Loucy (cell line): ENCODE measurements at regions not wholly inside any gene's neighbourhood (a gene's known extent, or its start where the extent isn't known, plus 50 kb on each side); places are given as distances from the start of the nearest gene placed in this dataset.

Source experiments
- H2AFZ ChIP-seq: fragments of 200-600 bp; sonication (generic); 2 replicates; pipeline ENCODE4 v1.6.0; 2016; ENCODE audit warnings: antibody characterized with exemption, mild to moderate bottlenecking, low read length, moderate library complexity
- H3F3A ChIP-seq: fragments of 200-600 bp; 2 replicates; pipeline ENCODE4 v1.6.0; 2016; ENCODE audit warnings: antibody characterized with exemption, low read depth, mild to moderate bottlenecking
- H3K27me3 ChIP-seq: fragments of 200-600 bp; sonication (generic); 2 replicates; pipeline ENCODE4 v1.6.1; 2014; ENCODE audit warnings: low read length, mild to moderate bottlenecking; ENCODE audit not compliant: insufficient read depth, poor library complexity, severe bottlenecking
- H3K36me3 ChIP-seq: fragments of 200-600 bp; sonication (generic); 2 replicates; pipeline ENCODE4 v1.6.1; 2016; ENCODE audit warnings: low read length; ENCODE audit not compliant: insufficient read depth
- H3K4me1 ChIP-seq: fragments of 200-600 bp; sonication (generic); 2 replicates; pipeline ENCODE4 v1.5.1; 2014; ENCODE audit warnings: low read length, mild to moderate bottlenecking; ENCODE audit not compliant: insufficient read depth, poor library complexity, severe bottlenecking
- H3K4me2 ChIP-seq: fragments of 200-600 bp; sonication (generic); 2 replicates; pipeline ENCODE4 v1.6.0; 2014; ENCODE audit warnings: antibody characterized with exemption, low read length, low read depth, mild to moderate bottlenecking; ENCODE audit not compliant: poor library complexity, severe bottlenecking
- H3K4me3 ChIP-seq: fragments of 200-600 bp; sonication (generic); 2 replicates; pipeline ENCODE4 v1.5.1; 2014; ENCODE audit warnings: low read length, mild to moderate bottlenecking, mixed read lengths; ENCODE audit not compliant: poor library complexity, severe bottlenecking
- H3K79me2 ChIP-seq: fragments of 200-600 bp; sonication (generic); 2 replicates; pipeline ENCODE4 v1.6.1; 2014; ENCODE audit warnings: low read length; ENCODE audit not compliant: insufficient read depth
- H3K9ac ChIP-seq: fragments of 200-600 bp; sonication (generic); 2 replicates; pipeline ENCODE4 v1.6.0; 2014; ENCODE audit warnings: mild to moderate bottlenecking, low read depth, low read length, moderate library complexity; ENCODE audit not compliant: poor library complexity, severe bottlenecking
- H3K9me2 ChIP-seq: fragments of 200-600 bp; sonication (generic); replicated peaks from 2 replicates; pipeline ENCODE4 v1.6.1; 2016; ENCODE audit warnings: low read depth, low read length, mixed read lengths
- H3K9me3 ChIP-seq: fragments of 200-600 bp; sonication (generic); 2 replicates; pipeline ENCODE4 v1.6.1; 2014; ENCODE audit warnings: mild to moderate bottlenecking, antibody characterized with exemption, low read length, low read depth; ENCODE audit not compliant: insufficient read depth
- H4K20me1 ChIP-seq: fragments of 200-600 bp; sonication (generic); 2 replicates; pipeline ENCODE4 v1.6.0; 2014; ENCODE audit warnings: antibody characterized with exemption, low read length, mild to moderate bottlenecking; ENCODE audit not compliant: insufficient read depth, poor library complexity, severe bottlenecking
- EZH2phosphoT487 ChIP-seq: fragments of 200-600 bp; IDR thresholded peaks from 2 replicates; pipeline ENCODE4 v1.6.1; 2018; ENCODE audit warnings: antibody characterized with exemption, mild to moderate bottlenecking, moderate library complexity, borderline replicate concordance
- TF ChIP-seq, protein P1 (sequence below): fragments of 200-600 bp; sonication (generic); conservative IDR thresholded peaks from 2 replicates; pipeline ENCODE4 v1.5.1; 2014; ENCODE audit warnings: mild to moderate bottlenecking, antibody characterized with exemption, low read length

DNA sequence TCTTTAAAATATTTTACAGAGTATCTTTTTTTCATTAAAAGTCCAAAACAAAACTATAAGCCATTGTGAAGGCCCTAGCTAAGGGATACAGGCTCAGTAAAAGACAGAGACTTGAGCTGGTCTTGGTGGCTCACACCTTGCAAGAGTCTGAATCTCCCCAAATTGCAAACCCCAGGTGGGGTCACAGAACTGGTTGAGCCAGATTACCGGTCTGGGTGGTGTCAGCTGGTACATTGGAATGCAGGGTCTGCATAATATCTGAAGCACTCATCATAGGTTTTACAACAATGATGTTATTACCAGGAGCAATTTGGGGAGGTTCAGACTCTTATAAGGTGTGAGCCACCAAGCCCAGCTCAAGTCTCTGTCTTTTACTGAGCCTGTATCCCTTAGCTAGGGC, 201.2 kb upstream of the ARPP21 start:
- Histone ChIP-seq H2AFZ (no peak overlapping the region), H3K79me2 (no peaks in the 10 kb centered on the region), H3F3A (no peaks in the 10 kb centered on the region), H3K27me3 (no peaks in the 10 kb centered on the region), H3K4me2 (no peak overlapping the region), H3K4me3 (no peak overlapping the region), H3K4me1 (no peaks in the 10 kb centered on the region), H3K9me2 (no peaks in the 10 kb centered on the region), H4K20me1 (no peaks in the 10 kb centered on the region), H3K9me3 (no peaks in the 10 kb centered on the region), H3K9ac (no peak overlapping the region), H3K36me3 (no peaks in the 10 kb centered on the region)
- TF ChIP-seq, protein P1, sequence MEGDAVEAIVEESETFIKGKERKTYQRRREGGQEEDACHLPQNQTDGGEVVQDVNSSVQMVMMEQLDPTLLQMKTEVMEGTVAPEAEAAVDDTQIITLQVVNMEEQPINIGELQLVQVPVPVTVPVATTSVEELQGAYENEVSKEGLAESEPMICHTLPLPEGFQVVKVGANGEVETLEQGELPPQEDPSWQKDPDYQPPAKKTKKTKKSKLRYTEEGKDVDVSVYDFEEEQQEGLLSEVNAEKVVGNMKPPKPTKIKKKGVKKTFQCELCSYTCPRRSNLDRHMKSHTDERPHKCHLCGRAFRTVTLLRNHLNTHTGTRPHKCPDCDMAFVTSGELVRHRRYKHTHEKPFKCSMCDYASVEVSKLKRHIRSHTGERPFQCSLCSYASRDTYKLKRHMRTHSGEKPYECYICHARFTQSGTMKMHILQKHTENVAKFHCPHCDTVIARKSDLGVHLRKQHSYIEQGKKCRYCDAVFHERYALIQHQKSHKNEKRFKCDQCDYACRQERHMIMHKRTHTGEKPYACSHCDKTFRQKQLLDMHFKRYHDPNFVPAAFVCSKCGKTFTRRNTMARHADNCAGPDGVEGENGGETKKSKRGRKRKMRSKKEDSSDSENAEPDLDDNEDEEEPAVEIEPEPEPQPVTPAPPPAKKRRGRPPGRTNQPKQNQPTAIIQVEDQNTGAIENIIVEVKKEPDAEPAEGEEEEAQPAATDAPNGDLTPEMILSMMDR, result no peak
- TF ChIP-seq EZH2phosphoT487, result no peak

DNA sequence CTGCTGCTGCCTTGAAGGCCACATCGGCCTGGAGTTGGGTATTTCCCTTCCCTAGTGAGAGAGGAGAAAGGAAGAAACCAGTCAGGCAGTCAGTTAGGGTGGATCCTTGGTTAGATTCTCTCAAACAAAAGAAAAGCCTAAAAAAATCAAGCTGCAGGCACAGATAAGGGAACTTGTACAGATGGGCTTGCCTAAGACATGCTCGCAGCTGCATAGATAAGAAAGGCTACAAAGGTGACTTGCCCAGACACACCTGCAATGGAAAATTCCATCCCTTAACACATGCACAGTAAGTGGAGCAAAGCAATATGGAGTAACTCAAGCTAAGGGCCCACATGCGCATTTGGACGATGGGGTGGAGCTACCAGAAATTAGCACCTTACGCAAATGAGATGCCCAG, 199.7 kb upstream of the ARPP21 start:
- Histone ChIP-seq H2AFZ (no peak overlapping the region), H3K4me2 (no peak overlapping the region), H3K9me3 (no peaks in the 10 kb centered on the region), H3K79me2 (no peaks in the 10 kb centered on the region), H3K4me1 (no peaks in the 10 kb centered on the region), H3F3A (no peaks in the 10 kb centered on the region), H3K27me3 (no peaks in the 10 kb centered on the region), H3K9ac (no peak overlapping the region), H4K20me1 (no peaks in the 10 kb centered on the region), H3K4me3 (no peak overlapping the region), H3K9me2 (no peaks in the 10 kb centered on the region), H3K36me3 (no peaks in the 10 kb centered on the region)
- no peak for TF ChIP-seq EZH2phosphoT487
- TF ChIP-seq, protein P1, result no peak

DNA sequence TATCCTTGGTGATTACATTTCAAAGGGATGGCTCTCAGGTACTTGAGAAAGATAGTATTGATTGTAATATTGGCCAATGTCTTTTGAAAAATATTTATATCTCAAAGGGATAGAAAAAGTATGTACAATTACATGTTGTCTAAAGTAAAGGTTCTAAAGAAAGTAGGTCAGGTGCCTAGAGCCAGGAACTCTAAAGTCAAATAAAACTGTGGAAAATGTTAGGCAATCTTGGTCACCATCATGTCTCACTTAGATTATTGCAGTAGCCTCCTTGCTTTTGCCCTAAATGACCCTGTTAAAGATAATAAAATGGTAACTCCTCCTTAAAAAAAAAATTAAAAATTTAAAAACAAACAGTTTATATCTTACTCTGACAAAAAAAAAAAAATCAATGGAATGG, 198.5 kb upstream of the ARPP21 start:
- Histone ChIP-seq H2AFZ (no peak overlapping the region), H3K9ac (no peak overlapping the region), H3K4me2 (no peak overlapping the region), H3K9me3 (no peaks in the 10 kb centered on the region), H3F3A (no peaks in the 10 kb centered on the region), H3K27me3 (no peaks in the 10 kb centered on the region), H3K4me3 (no peak overlapping the region), H3K9me2 (no peaks in the 10 kb centered on the region), H3K36me3 (no peaks in the 10 kb centered on the region), H4K20me1 (no peaks in the 10 kb centered on the region), H3K79me2 (no peaks in the 10 kb centered on the region), H3K4me1 (no peaks in the 10 kb centered on the region)
- TF ChIP-seq EZH2phosphoT487, result no peak
- TF ChIP-seq, protein P1, result no peak
